GM03348 (cell line): ENCODE measurements at regions not wholly inside any gene's neighbourhood (a gene's known extent, or its start where the extent isn't known, plus 50 kb on each side); places are given as distances from the start of the nearest gene placed in this dataset.
"Not testable (repeated sequence)": the region's sequence is repeated elsewhere in the genome, so short reads cannot be mapped to it uniquely, and the experiment has no call there.

Source experiments
- DNase-seq: peaks from one replicate; pipeline ENCODE4 v3.0.0; 2012; ENCODE audit warnings: low spot score

- DNase-seq: no peak
Measured at GRCh38 chr11:64428693-64429092, 69.7 kb downstream of the RPS6KA4 start.

GRCh38 chr11:64429970-64430369 lies 71.0 kb downstream of the RPS6KA4 start:
- DNase-seq: no peak

GRCh38 chr11:64430645-64431044 lies 71.7 kb downstream of the RPS6KA4 start:
- no peak for DNase-seq

GRCh38 chr11:64436000-64436399 lies 77.0 kb downstream of the RPS6KA4 start:
- no peak for DNase-seq

GRCh38 chr11:64437426-64437825 lies 78.5 kb downstream of the RPS6KA4 start:
- no peak for DNase-seq

- DNase-seq: no peak
Measured at GRCh38 chr11:64438986-64439771, 80.2 kb downstream of the RPS6KA4 start.

- DNase-seq: not testable (repeated sequence)
Measured at GRCh38 chr11:64439772-64440491, 81.0 kb downstream of the RPS6KA4 start.

- no peak for DNase-seq
Measured at GRCh38 chr11:64441127-64441526, 82.2 kb downstream of the RPS6KA4 start.

- DNase-seq: no peak
Measured at GRCh38 chr11:64443001-64443400, 84.0 kb downstream of the RPS6KA4 start.

- peak; percentile 24 for DNase-seq
Measured at GRCh38 chr11:64444838-64445441, 86.0 kb downstream of the RPS6KA4 start.

- DNase-seq: no peak
Measured at GRCh38 chr11:64445651-64446050, 86.7 kb downstream of the RPS6KA4 start.

- DNase-seq: peak; percentile 51
Measured at GRCh38 chr11:64447831-64448598, 89.1 kb downstream of the RPS6KA4 start.

GRCh38 chr11:64448599-64449380 lies 89.8 kb downstream of the RPS6KA4 start:
- DNase-seq: peak; percentile 94

GRCh38 chr11:64449381-64450167 lies 90.6 kb downstream of the RPS6KA4 start:
- DNase-seq: peak; percentile 89

GRCh38 chr11:64450168-64450560 lies 91.2 kb downstream of the RPS6KA4 start:
- no peak for DNase-seq

- no peak for DNase-seq
Measured at GRCh38 chr11:64451856-64452255, 92.9 kb downstream of the RPS6KA4 start.

- no peak for DNase-seq
Measured at GRCh38 chr11:64453466-64453865, 94.5 kb downstream of the RPS6KA4 start.

GRCh38 chr11:64455456-64456261 lies 96.7 kb downstream of the RPS6KA4 start:
- DNase-seq: no peak

- DNase-seq: no peak
Measured at GRCh38 chr11:64456509-64457320, 97.8 kb downstream of the RPS6KA4 start.
